SK-N-MC (cell line): ENCODE measurements at regions not wholly inside any gene's neighbourhood (a gene's known extent, or its start where the extent isn't known, plus 50 kb on each side); places are given as distances from the start of the nearest gene placed in this dataset.

ENCODE experiments used
- EZH2 ChIP-seq: fragments of 200-600 bp; sonication (generic); IDR thresholded peaks from one replicate; pipeline ENCODE4 v1.6.1; 2017; ENCODE audit warnings: antibody characterized with exemption
- POLR2AphosphoS5 ChIP-seq: IDR thresholded peaks from 2 replicates; pipeline ENCODE4 v1.6.1; 2012; ENCODE audit warnings: mild to moderate bottlenecking, low read depth, low read length, borderline replicate concordance

DNA sequence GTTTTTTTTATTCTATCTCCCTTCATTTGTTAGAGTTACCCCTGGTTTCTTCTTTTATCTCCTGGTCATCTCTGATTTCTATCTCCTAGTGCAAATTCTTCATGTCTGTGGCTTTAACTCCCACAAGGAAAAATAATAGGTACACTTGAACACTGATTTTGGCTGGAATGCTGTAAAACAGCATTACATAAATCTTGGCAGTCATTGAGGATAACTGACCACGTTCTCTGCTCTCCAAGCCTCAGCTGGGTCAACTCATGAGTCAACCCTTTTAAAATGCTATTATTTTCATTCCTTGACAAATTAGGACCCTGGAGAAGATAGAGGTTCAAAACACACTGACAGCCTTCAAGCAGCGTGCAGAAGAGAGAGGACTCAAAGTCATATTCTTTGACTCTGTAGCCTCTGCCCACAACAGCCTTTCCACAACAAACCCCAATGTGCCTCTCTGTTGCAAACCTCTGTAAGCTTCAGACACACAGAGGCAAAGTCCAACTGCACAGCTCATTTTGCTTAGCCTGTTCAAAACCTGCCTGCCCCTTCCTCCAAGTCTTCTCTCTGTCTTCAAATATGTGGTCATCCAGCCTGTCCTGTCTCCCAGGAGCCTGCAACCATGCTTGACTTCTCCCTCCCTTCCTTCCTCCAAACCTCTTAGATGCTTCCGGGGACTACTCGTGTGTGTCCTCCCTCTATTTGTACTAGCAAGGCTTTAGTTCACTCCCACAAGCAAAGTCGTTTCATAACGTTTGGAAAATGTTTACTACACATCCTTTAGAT, 398.4 kb downstream of the MED10 start:
- no peak for TF ChIP-seq POLR2AphosphoS5
- no peak for TF ChIP-seq EZH2
